WTC11 (cell line): ENCODE measurements at regions not wholly inside any gene's neighbourhood (a gene's known extent, or its start where the extent isn't known, plus 50 kb on each side); places are given as distances from the start of the nearest gene placed in this dataset.

Experiments used
- ATAC-seq: fragments of 200-7000 bp; cut with Tn5 transposase; 2 replicates; pipeline ENCODE4 v1.10.0; 2021; ENCODE audit warnings: mild to moderate bottlenecking, moderate library complexity
- CTCF ChIA-PET: fragments of 300-600 bp; sonication (Branson Sonifier 250); formaldehyde crosslinking; loops from one replicate; lab custom pipeline; 2021; ENCODE audit warnings: antibody characterized with exemption; lab: Charles Lee
- POLR2A ChIA-PET: fragments of 350-600 bp; sonication (Branson Sonifier 250); formaldehyde crosslinking; loops from one replicate; lab custom pipeline; 2021; ENCODE audit warnings: antibody characterized with exemption; lab: Charles Lee
- DNase-seq: peaks from one replicate; pipeline ENCODE4 v3.0.0; 2021; ENCODE audit warnings: low spot score
- H3K27ac Mint-ChIP-seq: 2 replicates; pipeline ENCODE4 v1.8.0; 2021; ENCODE audit warnings: mixed read lengths
- H3K27me3 Mint-ChIP-seq: 2 replicates; pipeline ENCODE4 v1.8.0; 2021; ENCODE audit warnings: low read depth, mild to moderate bottlenecking, moderate library complexity, mixed read lengths
- H3K36me3 Mint-ChIP-seq: 2 replicates; pipeline ENCODE4 v1.8.0; 2021; ENCODE audit warnings: mixed read lengths
- H3K4me1 Mint-ChIP-seq: 2 replicates; pipeline ENCODE4 v1.8.0; 2022; ENCODE audit warnings: mixed read lengths
- H3K4me3 Mint-ChIP-seq: 2 replicates; pipeline ENCODE4 v1.8.0; 2021; ENCODE audit warnings: mild to moderate bottlenecking, moderate library complexity, mixed read lengths
- H3K9me3 Mint-ChIP-seq: 2 replicates; pipeline ENCODE4 v1.8.0; 2021; ENCODE audit warnings: mixed read lengths
- ARID4B ChIP-seq: sonication (generic); formaldehyde crosslinking; IDR thresholded peaks from 2 replicates; pipeline ENCODE4 v1.8.0; 2023; ENCODE audit warnings: missing genetic modification reagents, mild to moderate bottlenecking, borderline replicate concordance
- ATF6 ChIP-seq: sonication (generic); formaldehyde crosslinking; IDR thresholded peaks from 2 replicates; pipeline ENCODE4 v1.8.1; 2023; ENCODE audit warnings: mild to moderate bottlenecking, missing genetic modification reagents
- CREB1 ChIP-seq: sonication (generic); formaldehyde crosslinking; IDR thresholded peaks from 2 replicates; pipeline ENCODE4 v1.8.0; 2023; ENCODE audit warnings: mild to moderate bottlenecking, missing genetic modification reagents
- E2F4 ChIP-seq: sonication (generic); formaldehyde crosslinking; IDR thresholded peaks from 2 replicates; pipeline ENCODE4 v1.8.1; 2022; ENCODE audit warnings: low read depth, mild to moderate bottlenecking, moderate library complexity, missing genetic modification reagents, borderline replicate concordance
- ELF4 ChIP-seq: sonication (generic); formaldehyde crosslinking; IDR thresholded peaks from 2 replicates; pipeline ENCODE4 v1.8.1; 2022; ENCODE audit warnings: low read depth, mild to moderate bottlenecking, moderate library complexity, missing genetic modification reagents
- ERG ChIP-seq: fragments of 250-450 bp; sonication (Bioruptor Pico); IDR thresholded peaks from 2 replicates; pipeline ENCODE4 v1.8.0; 2021; ENCODE audit warnings: mild to moderate bottlenecking
- FOXJ3 ChIP-seq: sonication (generic); formaldehyde crosslinking; IDR thresholded peaks from 2 replicates; pipeline ENCODE4 v1.9.0; 2021; ENCODE audit warnings: missing genetic modification reagents, mild to moderate bottlenecking, borderline replicate concordance
- GRHL2 ChIP-seq: fragments of 250-450 bp; sonication (Bioruptor Pico); IDR thresholded peaks from 2 replicates; pipeline ENCODE4 v1.8.0; 2022; ENCODE audit warnings: mild to moderate bottlenecking, moderate library complexity; ENCODE audit not compliant: insufficient replicate concordance, severe bottlenecking
- MAX ChIP-seq: sonication (generic); formaldehyde crosslinking; IDR thresholded peaks from 2 replicates; pipeline ENCODE4 v1.8.0; 2022; ENCODE audit warnings: mild to moderate bottlenecking, missing genetic modification reagents
- MYBL2 ChIP-seq: sonication (generic); formaldehyde crosslinking; IDR thresholded peaks from 2 replicates; pipeline ENCODE4 v1.8.1; 2023; ENCODE audit warnings: mild to moderate bottlenecking, moderate library complexity, missing genetic modification reagents
- NFYB ChIP-seq: sonication (generic); formaldehyde crosslinking; conservative IDR thresholded peaks from 2 replicates; pipeline ENCODE4 v1.8.0; 2022; ENCODE audit warnings: low read depth, missing genetic modification reagents
- NR2C2 ChIP-seq: sonication (generic); formaldehyde crosslinking; IDR thresholded peaks from 2 replicates; pipeline ENCODE4 v1.8.0; 2022; ENCODE audit warnings: mild to moderate bottlenecking, missing genetic modification reagents
- RELA ChIP-seq: sonication (generic); formaldehyde crosslinking; IDR thresholded peaks from 2 replicates; pipeline ENCODE4 v1.8.1; 2022; ENCODE audit warnings: missing genetic modification reagents, mild to moderate bottlenecking, borderline replicate concordance
- RORB ChIP-seq: fragments of 250-450 bp; sonication (Bioruptor Pico); IDR thresholded peaks from 2 replicates; pipeline ENCODE4 v1.9.0; 2021; ENCODE audit warnings: mild to moderate bottlenecking
- SMAD4 ChIP-seq: sonication (generic); formaldehyde crosslinking; IDR thresholded peaks from 2 replicates; pipeline ENCODE4 v1.8.0; 2022; ENCODE audit warnings: mild to moderate bottlenecking, missing genetic modification reagents
- TCF7 ChIP-seq: sonication (generic); formaldehyde crosslinking; IDR thresholded peaks from 2 replicates; pipeline ENCODE4 v1.8.0; 2022; ENCODE audit warnings: mild to moderate bottlenecking, low read depth, missing genetic modification reagents, moderate library complexity
- TEAD4 ChIP-seq: sonication (generic); formaldehyde crosslinking; IDR thresholded peaks from 2 replicates; pipeline ENCODE4 v1.8.0; 2022; ENCODE audit warnings: mild to moderate bottlenecking, missing genetic modification reagents
- USF1 ChIP-seq: sonication (generic); formaldehyde crosslinking; IDR thresholded peaks from 2 replicates; pipeline ENCODE4 v1.8.0; 2022; ENCODE audit warnings: mild to moderate bottlenecking, missing genetic modification reagents
- ZNF121 ChIP-seq: sonication (generic); formaldehyde crosslinking; IDR thresholded peaks from 2 replicates; pipeline ENCODE4 v1.8.0; 2023; ENCODE audit warnings: missing genetic modification reagents
- ZNF263 ChIP-seq: sonication (generic); formaldehyde crosslinking; IDR thresholded peaks from 2 replicates; pipeline ENCODE4 v1.8.1; 2022; ENCODE audit warnings: low read depth, mild to moderate bottlenecking, moderate library complexity, missing genetic modification reagents
- ZNF396 ChIP-seq: fragments of 250-450 bp; sonication (Bioruptor Pico); IDR thresholded peaks from 2 replicates; pipeline ENCODE4 v1.8.0; 2021; ENCODE audit warnings: mild to moderate bottlenecking, moderate library complexity, borderline replicate concordance
- ZNF425 ChIP-seq: fragments of 250-450 bp; sonication (Bioruptor Pico); conservative IDR thresholded peaks from 2 replicates; pipeline ENCODE4 v1.9.0; 2021; ENCODE audit warnings: mild to moderate bottlenecking

GRCh38 chr12:74144396-74144795 is 393.2 kb upstream of the ATXN7L3B start:
- POLR2A ChIA-PET, result interaction anchor here (0.6 kb wide), 1 partner anchor 44 kb away, joined by 5 read pairs; no protein-coding TSS in a partner anchor
- DNase-seq (no peak), ATAC-seq (no peak)
- H3K27ac Mint-ChIP-seq, result no peak overlapping the region
- H3K4me3 Mint-ChIP-seq, result no peak overlapping the region
- no peaks in the 10 kb centered on the region for H3K36me3 Mint-ChIP-seq
- CTCF ChIA-PET, result interaction anchor here (0.6 kb wide), 3 partner anchors 142 to 195 kb away, joined by 3 to 4 read pairs (median 3); no protein-coding TSS in a partner anchor
- no peak for TF ChIP-seq RELA
- TF ChIP-seq MAX (CRISPR knock-in tag), result no peak
- TF ChIP-seq ARID4B, result no peak
- no peak for TF ChIP-seq ERG (CRISPR knock-in tag)
- TF ChIP-seq E2F4 (CRISPR knock-in tag), result no peak
- no peak for TF ChIP-seq RORB (CRISPR knock-in tag)
- no peak for TF ChIP-seq TEAD4 (CRISPR knock-in tag)
- TF ChIP-seq ZNF396 (CRISPR knock-in tag), result no peak
- no peak for TF ChIP-seq ZNF121 (CRISPR knock-in tag)
- no peak for TF ChIP-seq NR2C2 (CRISPR knock-in tag)
- TF ChIP-seq CREB1 (CRISPR knock-in tag), result no peak
- TF ChIP-seq ELF4, result no peak
- TF ChIP-seq MYBL2 (CRISPR knock-in tag), result no peak
- no peak for TF ChIP-seq SMAD4
- TF ChIP-seq NFYB (CRISPR knock-in tag), result no peak
- no peak for TF ChIP-seq GRHL2
- TF ChIP-seq ZNF263 (CRISPR knock-in tag), result no peak
- TF ChIP-seq TCF7, result no peak
- H3K4me1 Mint-ChIP-seq, result no peaks in the 10 kb centered on the region
- no peaks in the 10 kb centered on the region for H3K9me3 Mint-ChIP-seq
- H3K27me3 Mint-ChIP-seq, result no peaks in the 10 kb centered on the region; the same call in 1 of the 2 replicates

GRCh38 chr12:74145328-74145727 is 392.3 kb upstream of the ATXN7L3B start:
- H3K4me3 Mint-ChIP-seq, result no peak overlapping the region
- no peak for TF ChIP-seq FOXJ3 (CRISPR knock-in tag)
- no peak for TF ChIP-seq USF1 (CRISPR knock-in tag)
- no peak for TF ChIP-seq ZNF425 (CRISPR knock-in tag)
- TF ChIP-seq ATF6 (CRISPR knock-in tag), result no peak
- TF ChIP-seq, all 79 proteins: peak for 0
- ATAC-seq, result no peak
- no peaks in the 10 kb centered on the region; the same call in 1 of the 2 replicates for H3K27me3 Mint-ChIP-seq
- H3K4me1 Mint-ChIP-seq, result no peaks in the 10 kb centered on the region
- no peak overlapping the region for H3K27ac Mint-ChIP-seq
- ChIA-PET CTCF (no interaction called here), POLR2A (no interaction called here)
- H3K36me3 Mint-ChIP-seq, result no peaks in the 10 kb centered on the region
- no peak for DNase-seq
- no peaks in the 10 kb centered on the region for H3K9me3 Mint-ChIP-seq
